ENCODE measurements at regions not wholly inside any gene's neighbourhood (a gene's known extent, or its start where the extent isn't known, plus 50 kb on each side); places are given as distances from the start of the nearest gene placed in this dataset.

DNA sequence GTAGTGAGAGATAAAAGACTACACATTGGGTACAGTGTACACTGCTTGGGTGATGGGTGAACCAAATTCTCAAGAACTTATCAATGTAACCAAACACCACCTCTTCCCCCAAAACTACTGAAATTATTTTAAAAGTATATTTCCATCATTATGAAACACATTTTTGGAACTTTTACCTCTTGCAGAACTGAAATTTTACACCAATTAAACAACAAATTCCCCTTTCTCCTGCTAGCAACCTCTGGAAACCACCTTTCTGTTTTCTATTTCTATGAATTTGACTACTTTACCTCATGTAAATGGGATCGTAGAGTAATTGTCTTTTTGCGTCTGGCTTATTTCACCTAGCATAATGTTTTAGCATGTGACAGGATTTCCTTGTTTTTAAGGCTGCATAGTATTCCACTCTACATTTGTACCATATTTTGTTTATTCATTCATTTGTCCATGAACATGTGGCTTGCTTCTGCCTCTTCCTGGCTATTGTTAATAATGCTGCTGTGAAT, 149.9 kb upstream of the PHACTR1 start:
- H3K4me1 ChIP-seq (ENCODE audit: control insufficient read depth, extremely low read depth, insufficient read depth, low read length) = no peaks in the 10 kb centered on the region
- H3K79me2 ChIP-seq (ENCODE audit: control insufficient read depth, insufficient read depth, low read length) = no peaks in the 10 kb centered on the region
- no peaks in the 10 kb centered on the region for H3K27me3 ChIP-seq (ENCODE audit: control insufficient read depth, insufficient read depth, low read length)
- H3K4me3 ChIP-seq (replicated peaks in 1 of 4; ENCODE audit: control extremely low read depth in 1 of 4, insufficient read depth in 1 of 4, low read depth in 3 of 4, low read length in 4 of 4) = no peak overlapping the region
- no peak overlapping the region for H3K4me2 ChIP-seq (ENCODE audit: extremely low read depth, insufficient read depth, low read length)
- DNase-seq (ENCODE audit: low read depth in 2 of 2) = no peak
- H3K9me3 ChIP-seq (ENCODE audit: control insufficient read depth, insufficient read depth, low read depth, low read length) = no peaks in the 10 kb centered on the region
- no peak for TF ChIP-seq EZH2 (IDR thresholded peaks at IDR 0.05; ENCODE audit: low read length, missing control alignments)
- TF ChIP-seq, protein P1, sequence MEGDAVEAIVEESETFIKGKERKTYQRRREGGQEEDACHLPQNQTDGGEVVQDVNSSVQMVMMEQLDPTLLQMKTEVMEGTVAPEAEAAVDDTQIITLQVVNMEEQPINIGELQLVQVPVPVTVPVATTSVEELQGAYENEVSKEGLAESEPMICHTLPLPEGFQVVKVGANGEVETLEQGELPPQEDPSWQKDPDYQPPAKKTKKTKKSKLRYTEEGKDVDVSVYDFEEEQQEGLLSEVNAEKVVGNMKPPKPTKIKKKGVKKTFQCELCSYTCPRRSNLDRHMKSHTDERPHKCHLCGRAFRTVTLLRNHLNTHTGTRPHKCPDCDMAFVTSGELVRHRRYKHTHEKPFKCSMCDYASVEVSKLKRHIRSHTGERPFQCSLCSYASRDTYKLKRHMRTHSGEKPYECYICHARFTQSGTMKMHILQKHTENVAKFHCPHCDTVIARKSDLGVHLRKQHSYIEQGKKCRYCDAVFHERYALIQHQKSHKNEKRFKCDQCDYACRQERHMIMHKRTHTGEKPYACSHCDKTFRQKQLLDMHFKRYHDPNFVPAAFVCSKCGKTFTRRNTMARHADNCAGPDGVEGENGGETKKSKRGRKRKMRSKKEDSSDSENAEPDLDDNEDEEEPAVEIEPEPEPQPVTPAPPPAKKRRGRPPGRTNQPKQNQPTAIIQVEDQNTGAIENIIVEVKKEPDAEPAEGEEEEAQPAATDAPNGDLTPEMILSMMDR (conservative IDR thresholded peaks at IDR 0.05 in 1 of 2, IDR thresholded peaks at IDR 0.05 in 1 of 2; ENCODE audit: low read depth in 1 of 2, low read length in 2 of 2) = no peak
- no peak overlapping the region for H2AFZ ChIP-seq (ENCODE audit: low read length)
- H3K27ac ChIP-seq (ENCODE audit: insufficient read depth, low read length) = no peak overlapping the region
- H3K36me3 ChIP-seq (ENCODE audit: control insufficient read depth, insufficient read depth, low read length) = no peaks in the 10 kb centered on the region
- no peaks in the 10 kb centered on the region for H4K20me1 ChIP-seq (ENCODE audit: control insufficient read depth, extremely low read depth, insufficient read depth, low read length)
- H3K9ac ChIP-seq (ENCODE audit: insufficient read depth, low read length) = no peak overlapping the region

DNA sequence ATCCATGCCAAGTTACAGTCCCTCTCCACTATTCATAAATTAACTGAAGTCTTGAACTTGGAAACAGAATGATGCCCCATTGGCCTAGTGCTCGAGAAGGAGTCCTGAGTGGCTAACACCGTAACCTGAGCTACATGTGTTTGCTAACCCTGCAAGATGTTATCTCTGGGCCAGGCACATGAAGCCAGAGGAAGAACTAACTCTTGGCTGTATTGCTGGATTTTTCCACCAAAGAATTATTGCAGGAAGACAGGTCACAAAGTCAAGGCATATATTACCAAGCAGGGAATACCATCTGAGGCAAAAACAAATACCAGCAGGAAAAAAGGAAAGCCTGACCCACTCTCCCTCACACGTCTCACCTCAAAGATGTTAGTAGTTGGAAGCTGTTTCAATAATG, 148.9 kb upstream of the PHACTR1 start:
- Histone ChIP-seq H3K9me3 (ENCODE audit: control insufficient read depth, insufficient read depth, low read depth, low read length) (no peaks in the 10 kb centered on the region), H3K27me3 (ENCODE audit: control insufficient read depth, insufficient read depth, low read length) (no peaks in the 10 kb centered on the region), H3K4me2 (ENCODE audit: extremely low read depth, insufficient read depth, low read length) (no peak overlapping the region), H3K9ac (ENCODE audit: insufficient read depth, low read length) (no peak overlapping the region), H3K36me3 (ENCODE audit: control insufficient read depth, insufficient read depth, low read length) (no peaks in the 10 kb centered on the region), H3K4me1 (ENCODE audit: control insufficient read depth, extremely low read depth, insufficient read depth, low read length) (no peaks in the 10 kb centered on the region), H3K4me3 (replicated peaks in 1 of 4; ENCODE audit: control extremely low read depth in 1 of 4, insufficient read depth in 1 of 4, low read depth in 3 of 4, low read length in 4 of 4) (no peak overlapping the region), H2AFZ (ENCODE audit: low read length) (no peak overlapping the region), H4K20me1 (ENCODE audit: control insufficient read depth, extremely low read depth, insufficient read depth, low read length) (no peaks in the 10 kb centered on the region), H3K79me2 (ENCODE audit: control insufficient read depth, insufficient read depth, low read length) (no peaks in the 10 kb centered on the region), H3K27ac (ENCODE audit: insufficient read depth, low read length) (no peak overlapping the region)
- no peak for DNase-seq (ENCODE audit: low read depth in 2 of 2)
- TF ChIP-seq, protein P1 (conservative IDR thresholded peaks at IDR 0.05 in 1 of 2, IDR thresholded peaks at IDR 0.05 in 1 of 2; ENCODE audit: low read depth in 1 of 2, low read length in 2 of 2) = no peak
- no peak for TF ChIP-seq EZH2 (IDR thresholded peaks at IDR 0.05; ENCODE audit: low read length, missing control alignments)

DNA sequence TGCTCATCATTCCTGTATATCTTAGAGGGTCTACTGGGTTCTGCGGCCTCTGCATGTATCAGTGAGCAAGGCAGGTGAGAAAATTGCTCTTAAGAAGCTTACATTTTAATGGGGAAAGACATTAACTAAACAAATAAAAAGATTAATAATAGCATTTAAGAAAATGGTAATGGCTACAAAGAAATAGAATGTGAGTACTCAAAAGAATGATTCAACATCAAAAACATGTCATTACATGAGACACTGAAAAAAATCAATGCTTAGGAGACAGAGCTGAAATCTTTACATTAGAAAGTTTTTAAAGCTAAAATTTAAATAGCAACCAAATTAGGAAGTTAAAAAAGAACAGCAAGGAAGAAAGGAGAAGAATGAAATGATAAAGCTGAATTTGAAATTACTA, 146.9 kb upstream of the PHACTR1 start:
- Histone ChIP-seq H4K20me1 (ENCODE audit: control insufficient read depth, extremely low read depth, insufficient read depth, low read length) (no peaks in the 10 kb centered on the region), H3K79me2 (ENCODE audit: control insufficient read depth, insufficient read depth, low read length) (no peaks in the 10 kb centered on the region), H2AFZ (ENCODE audit: low read length) (no peak overlapping the region), H3K9ac (ENCODE audit: insufficient read depth, low read length) (no peak overlapping the region), H3K4me3 (replicated peaks in 1 of 4; ENCODE audit: control extremely low read depth in 1 of 4, insufficient read depth in 1 of 4, low read depth in 3 of 4, low read length in 4 of 4) (no peak overlapping the region), H3K36me3 (ENCODE audit: control insufficient read depth, insufficient read depth, low read length) (no peaks in the 10 kb centered on the region), H3K4me2 (ENCODE audit: extremely low read depth, insufficient read depth, low read length) (no peak overlapping the region), H3K4me1 (ENCODE audit: control insufficient read depth, extremely low read depth, insufficient read depth, low read length) (no peaks in the 10 kb centered on the region), H3K27ac (ENCODE audit: insufficient read depth, low read length) (no peak overlapping the region), H3K9me3 (ENCODE audit: control insufficient read depth, insufficient read depth, low read depth, low read length) (no peaks in the 10 kb centered on the region), H3K27me3 (ENCODE audit: control insufficient read depth, insufficient read depth, low read length) (no peaks in the 10 kb centered on the region)
- TF ChIP-seq EZH2 (IDR thresholded peaks at IDR 0.05; ENCODE audit: low read length, missing control alignments) = no peak
- TF ChIP-seq, protein P1 (conservative IDR thresholded peaks at IDR 0.05 in 1 of 2, IDR thresholded peaks at IDR 0.05 in 1 of 2; ENCODE audit: low read depth in 1 of 2, low read length in 2 of 2) = no peak
- DNase-seq (ENCODE audit: low read depth in 2 of 2) = no peak

Data from fibroblast of lung (primary cell).